Adrenal gland (tissue), 9 donors: ENCODE measurements at regions not wholly inside any gene's neighbourhood (a gene's known extent, or its start where the extent isn't known, plus 50 kb on each side); places are given as distances from the start of the nearest gene placed in this dataset.
A peak's percentile ranks its signal among the peaks of the same experiment; 100 is the strongest.

Source experiments
- DNase-seq, 7 donors: peaks; one replicate each; pipeline ENCODE4 v3.0.0-alpha.2; 2019 to 2020
- H3K27ac ChIP-seq, 5 donors: fragments of 200-600 bp; sonication (generic) in 4 of 5; 1 replicate in 3 of 5; 2 replicates in 2 of 5; pipeline versions ENCODE4 v1.5.1 to v1.8.0; 2016 to 2020; ENCODE audit warnings: mild to moderate bottlenecking in 1 of 5
- H3K27me3 ChIP-seq: fragments of 200-600 bp; 2 replicates; pipeline ENCODE4 v1.8.0; 2021
- H3K36me3 ChIP-seq, 2 donors: fragments of 200-600 bp; replicated peaks in 1 of 2; 1 replicate in 1 of 2; 2 replicates in 1 of 2; pipeline versions ENCODE4 v1.5.1 to v1.8.0; 2018 to 2022
- H3K4me1 ChIP-seq, 2 donors: fragments of 200-600 bp; replicated peaks in 1 of 2; 1 replicate in 1 of 2; 2 replicates in 1 of 2; pipeline versions ENCODE4 v1.5.1 to v1.8.0; 2018 to 2021
- H3K4me3 ChIP-seq, 4 donors: fragments of 200-600 bp; sonication (generic) in 3 of 4; one replicate each; pipeline ENCODE4 v1.5.1; 2016 to 2018
- H3K9me3 ChIP-seq, 3 donors: fragments of 200-600 bp; sonication (generic) in 1 of 3; replicated peaks in 1 of 3; 1 replicate in 2 of 3; 2 replicates in 1 of 3; pipeline versions ENCODE4 v1.5.1 to v1.8.0; 2016 to 2021
- CTCF ChIP-seq, 6 experiments: fragments of 450-650 bp in 4 of 6; fragments of 200-600 bp in 2 of 6; sonication (generic) in 1 of 6; IDR thresholded peaks; 1 replicate in 5 of 6; 2 replicates in 1 of 6; pipeline versions ENCODE4 v1.5.1 to v1.8.0; 2016 to 2021; ENCODE audit warnings: antibody characterized with exemption in 6 of 6, mild to moderate bottlenecking in 2 of 6, moderate library complexity in 1 of 6
- POLR2A ChIP-seq, 2 donors: fragments of 450-650 bp; IDR thresholded peaks; one replicate each; pipeline ENCODE4 v1.6.1; 2017; ENCODE audit warnings: antibody characterized with exemption in 2 of 2, mild to moderate bottlenecking in 2 of 2, moderate library complexity in 1 of 2
- WGBS, 4 donors: extraction: QIAGEN DNeasy Blood & Tissue Kit in 2 of 4; methylation state at CpG; one replicate each; pipeline versions ENCODE4 v1.1.5 to v1.1.7; 2013 to 2017; 5-methylcytosine and 5-hydroxymethylcytosine counted together
- intact Hi-C, 2 donors: fragments of 100-400 bp; cut with DNase I; formaldehyde crosslinking; loops; one replicate each; pipeline versions ENCODE4 v1.14.1 to v1.15.0; 2022 to 2023
- donor health status: healthy with polysubstance abuse.
- donor health status: Bipolar disorder and iron deficiency.
- donor health status: DM: yes; HTN: yes; CAD: no.
- donor health status: DM: no; HTN: no; CAD: no.
- donor health status: DM: no; HTN: no; CAD: no.

GRCh38 chr7:109386959-109387358, 817.3 kb downstream of the DNAJB9 start:
- H3K4me1 ChIP-seq, result no peaks in the 10 kb centered on the region
- no peak overlapping the region for H3K27ac ChIP-seq
- TF ChIP-seq POLR2A (IDR thresholded peaks at IDR 0.05) (no peak), CTCF (IDR thresholded peaks at IDR 0.05) (no peak)
- WGBS, 4 donors, result 93 to 98% (median 94%) methylated on average over 2 of the region's 2 CpGs
- H3K4me3 ChIP-seq, result no peak overlapping the region
- H3K36me3 ChIP-seq, result no peaks in the 10 kb centered on the region
- intact Hi-C loops, result no loop called here
- no peak for DNase-seq
- no peaks in the 10 kb centered on the region for H3K9me3 ChIP-seq
- no peaks in the 10 kb centered on the region for H3K27me3 ChIP-seq

- Histone ChIP-seq H3K27ac (no peak overlapping the region), H3K4me3 (no peak overlapping the region), H3K27me3 (no peaks in the 10 kb centered on the region), H3K9me3 (no peaks in the 10 kb centered on the region), H3K4me1 (no peaks in the 10 kb centered on the region), H3K36me3 (no peaks in the 10 kb centered on the region)
- TF ChIP-seq POLR2A (IDR thresholded peaks at IDR 0.05) (no peak), CTCF (IDR thresholded peaks at IDR 0.05) (no peak)
- peak in 1 of 7 donors; percentile 12 for DNase-seq
- WGBS, 4 donors, result 83 to 100% (median 100%) methylated on average over 1 of the region's 1 CpG; no CpG with 5 or more reads in 1 of the 4 donors
- intact Hi-C loops, result no loop called here
These were observed 817.9 kb downstream of the DNAJB9 start for GRCh38 chr7:109387530-109387929.

- Histone ChIP-seq H3K36me3 (no peaks in the 10 kb centered on the region), H3K4me1 (no peaks in the 10 kb centered on the region), H3K27ac (no peak overlapping the region), H3K4me3 (no peak overlapping the region), H3K27me3 (no peaks in the 10 kb centered on the region), H3K9me3 (no peaks in the 10 kb centered on the region)
- no peak for TF ChIP-seq CTCF (IDR thresholded peaks at IDR 0.05)
- WGBS, 4 donors, result 68 to 87% (median 81%) methylated on average over 3 of the region's 3 CpGs
- no peak for DNase-seq
- intact Hi-C loops, result no loop called here
These were observed 821.6 kb downstream of the DNAJB9 start for GRCh38 chr7:109391240-109391639.

GRCh38 chr7:109402107-109402506, 832.4 kb downstream of the DNAJB9 start:
- 77 to 92% (median 85%) methylated on average over 1 of the region's 1 CpG for WGBS, 4 donors
- intact Hi-C loops, result no loop called here
- H3K27me3 ChIP-seq, result no peaks in the 10 kb centered on the region

More at GRCh38 chr7:109402107-109402506, 832.4 kb downstream of the DNAJB9 start:
- no peak for DNase-seq
- Histone ChIP-seq H3K4me3 (no peak overlapping the region), H3K36me3 (no peaks in the 10 kb centered on the region), H3K27ac (no peak overlapping the region), H3K9me3 (no peaks in the 10 kb centered on the region), H3K4me1 (no peaks in the 10 kb centered on the region)
- TF ChIP-seq CTCF (IDR thresholded peaks at IDR 0.05) (no peak), POLR2A (IDR thresholded peaks at IDR 0.05) (no peak)
